GM12878 (cell line): ENCODE measurements at regions not wholly inside any gene's neighbourhood (a gene's known extent, or its start where the extent isn't known, plus 50 kb on each side); places are given as distances from the start of the nearest gene placed in this dataset.

Source experiments
- ATAC-seq: fragments of 200-7000 bp; cut with Tn5 transposase; 3 replicates; pipeline ENCODE4 v1.9.1; 2020; ENCODE audit warnings: mild to moderate bottlenecking, moderate library complexity
- BruUV-seq: library from RNA; stranded (reverse); fragments of 400-500 nt; replicated peaks from 2 replicates; lab custom pipeline; 2021; lab: Mats Ljungman, UMichigan
- CTCF ChIA-PET: fragments of 300-600 bp; sonication (Branson Sonifier 250); formaldehyde crosslinking; extraction: SDS; loops from one replicate; lab custom pipeline; 2021; ENCODE audit warnings: inconsistent platforms; lab: Yijun Ruan, JAX
- POLR2A ChIA-PET: fragments of 350-600 bp; formaldehyde crosslinking; extraction: SDS; loops from one replicate; lab custom pipeline; 2021; ENCODE audit warnings: inconsistent platforms; lab: Charles Lee
- RAD21 ChIA-PET: fragments of 300-600 bp; sonication (Branson Sonifier 250); formaldehyde crosslinking; loops from one replicate; lab custom pipeline; 2023; ENCODE audit warnings: antibody characterized with exemption; ENCODE audit not compliant: unreplicated experiment; lab: Charles Lee
- SMC1A ChIA-PET: fragments of 300-600 bp; sonication (Branson Sonifier 250); formaldehyde crosslinking; loops from one replicate; lab custom pipeline; 2023; ENCODE audit not compliant: unreplicated experiment, uncharacterized antibody; lab: Charles Lee
- DNase-seq: peaks from one replicate; pipeline ENCODE4 v3.0.0-alpha.2; 2011; ENCODE audit warnings: low read depth, low spot score
- FAIRE-seq: peaks from 3 replicates; lab custom pipeline; 2011; peaks lifted over from hg19 to GRCh38; lab: Jason Lieb, UNC
- H2AFZ ChIP-seq: 2 replicates; pipeline ENCODE4 v1.6.0; 2011; ENCODE audit warnings: low read depth, low read length, control low read depth; ENCODE audit not compliant: control insufficient read depth
- H3K27ac ChIP-seq: 2 replicates; pipeline ENCODE4 v1.5.1; 2011; ENCODE audit warnings: control low read depth; ENCODE audit not compliant: control insufficient read depth, insufficient read depth
- H3K27me3 ChIP-seq, 2 experiments: replicated peaks in 1 of 2; 2 replicates each; pipeline versions ENCODE4 v1.6.0 to v1.6.1; 2011; ENCODE audit warnings: low read length in 1 of 2; ENCODE audit not compliant: control insufficient read depth in 2 of 2, insufficient read depth in 2 of 2
- H3K36me3 ChIP-seq, 2 experiments: 2 replicates each; pipeline ENCODE4 v1.5.1; 2011; ENCODE audit warnings: low read length in 1 of 2; ENCODE audit not compliant: control insufficient read depth in 2 of 2, insufficient read depth in 2 of 2
- H3K4me1 ChIP-seq: 2 replicates; pipeline ENCODE4 v1.6.1; 2011; ENCODE audit warnings: mild to moderate bottlenecking, low read length, moderate library complexity, mixed read lengths; ENCODE audit not compliant: control insufficient read depth, insufficient read depth
- H3K4me2 ChIP-seq: 2 replicates; pipeline ENCODE4 v1.6.0; 2011; ENCODE audit warnings: control low read depth; ENCODE audit not compliant: control insufficient read depth, insufficient read depth
- H3K4me3 ChIP-seq: fragments of 200-600 bp; sonication (generic); 2 replicates; pipeline ENCODE4 v1.5.1; 2016
- H3K79me2 ChIP-seq: 2 replicates; pipeline ENCODE4 v1.6.0; 2011; ENCODE audit warnings: low read length; ENCODE audit not compliant: control insufficient read depth, insufficient read depth
- H3K9ac ChIP-seq: 2 replicates; pipeline ENCODE4 v1.8.0; 2011; ENCODE audit warnings: low read length, control low read depth, mixed read lengths; ENCODE audit not compliant: control insufficient read depth, insufficient read depth
- H3K9me3 ChIP-seq: replicated peaks from 3 replicates; pipeline ENCODE4 v1.5.1; 2011; ENCODE audit warnings: mild to moderate bottlenecking, low read length; ENCODE audit not compliant: control insufficient read depth, insufficient read depth
- H4K20me1 ChIP-seq: 2 replicates; pipeline ENCODE4 v1.6.0; 2011; ENCODE audit not compliant: control insufficient read depth, insufficient read depth
- BCL11A ChIP-seq: IDR thresholded peaks from 2 replicates; pipeline ENCODE4 v1.6.1; 2011; ENCODE audit warnings: low read depth, low read length
- MXI1 ChIP-seq: fragments of 150-350 bp; IDR thresholded peaks from 2 replicates; pipeline ENCODE4 v1.6.1; 2011; ENCODE audit warnings: low read depth, mild to moderate bottlenecking, inconsistent platforms, low read length, improper control_type of control experiment
- MYB ChIP-seq: fragments of 150-350 bp; IDR thresholded peaks from 2 replicates; pipeline ENCODE4 v1.6.1; 2014; ENCODE audit warnings: mild to moderate bottlenecking, low read depth, low read length, borderline replicate concordance
- RFX5 ChIP-seq: IDR thresholded peaks from 2 replicates; pipeline ENCODE4 v1.6.1; 2011; ENCODE audit warnings: low read depth, low read length, improper control_type of control experiment
- RUNX3 ChIP-seq: IDR thresholded peaks from 2 replicates; pipeline ENCODE4 v1.6.1; 2012; ENCODE audit warnings: low read length, inconsistent platforms
- STAT1 ChIP-seq: fragments of 450-650 bp; conservative IDR thresholded peaks from 2 replicates; pipeline ENCODE4 v1.6.1; 2014; ENCODE audit warnings: antibody characterized with exemption, mild to moderate bottlenecking
- ZSCAN29 ChIP-seq: fragments of 450-650 bp; IDR thresholded peaks from 2 replicates; pipeline ENCODE4 v1.6.1; 2017; ENCODE audit warnings: mild to moderate bottlenecking, moderate library complexity
- WGBS: methylation state at CpG from one replicate; pipeline ENCODE4 v1.1.6; 2016; ENCODE audit warnings: low lambda C conversion rate; ENCODE audit not compliant: insufficient replicate concordance, insufficient coverage; ENCODE audit errors: missing lambda C conversion rate; 5-methylcytosine and 5-hydroxymethylcytosine counted together
- in situ Hi-C: fragments of 300-500 bp; cut with MboI; formaldehyde crosslinking; loops from 9 replicates; pipeline ENCODE4 v1.14.3; 2018; ENCODE audit warnings: mixed read lengths
- intact Hi-C: fragments of 100-400 bp; cut with micrococcal nuclease; formaldehyde crosslinking; loops from one replicate; pipeline ENCODE4 v1.14.2; 2022; ENCODE audit not compliant: unreplicated experiment
- TF ChIP-seq, protein P1 (sequence below): fragments of 450-650 bp; IDR thresholded peaks from 2 replicates; pipeline ENCODE4 v1.6.1; 2014; ENCODE audit warnings: mild to moderate bottlenecking
- TF ChIP-seq, protein P2 (sequence below): fragments of 450-650 bp; formaldehyde crosslinking; IDR thresholded peaks from 2 replicates; pipeline ENCODE4 v1.5.0; 2022; ENCODE audit warnings: mild to moderate bottlenecking, missing genetic modification characterization
- TF ChIP-seq, protein P3 (sequence below): fragments of 450-650 bp; IDR thresholded peaks from 2 replicates; pipeline ENCODE4 v1.6.1; 2017; ENCODE audit warnings: mild to moderate bottlenecking, low read depth, inconsistent platforms; ENCODE audit not compliant: poor library complexity, severe bottlenecking
- TF ChIP-seq, protein P4 (sequence below): fragments of 450-650 bp; IDR thresholded peaks from 2 replicates; pipeline ENCODE4 v1.6.1; 2018; ENCODE audit warnings: borderline replicate concordance, mild to moderate bottlenecking; ENCODE audit not compliant: partially characterized antibody

DNA sequence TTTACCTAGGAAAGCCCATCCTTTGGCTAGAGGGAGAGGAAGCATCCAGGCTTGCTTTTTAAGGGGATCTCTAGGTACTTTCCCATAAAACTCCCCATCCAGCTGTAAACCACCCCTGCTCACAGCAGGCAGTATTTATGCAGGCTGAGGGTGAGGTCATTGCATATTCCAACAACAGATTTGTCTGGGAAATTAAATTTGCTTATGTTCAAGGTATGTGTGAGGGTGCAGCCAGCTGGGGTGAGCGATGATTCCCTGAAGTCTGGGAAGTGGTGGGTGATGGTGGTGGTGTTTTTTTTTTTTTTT lies 96.3 kb upstream of the C1QTNF9B start:
- Histone ChIP-seq H3K79me2 (no peaks in the 10 kb centered on the region), H3K27ac (no peak overlapping the region)
- intact Hi-C loops = no loop called here
- TF ChIP-seq MXI1 = no peak
- no peak for TF ChIP-seq MYB
- TF ChIP-seq, protein P1, sequence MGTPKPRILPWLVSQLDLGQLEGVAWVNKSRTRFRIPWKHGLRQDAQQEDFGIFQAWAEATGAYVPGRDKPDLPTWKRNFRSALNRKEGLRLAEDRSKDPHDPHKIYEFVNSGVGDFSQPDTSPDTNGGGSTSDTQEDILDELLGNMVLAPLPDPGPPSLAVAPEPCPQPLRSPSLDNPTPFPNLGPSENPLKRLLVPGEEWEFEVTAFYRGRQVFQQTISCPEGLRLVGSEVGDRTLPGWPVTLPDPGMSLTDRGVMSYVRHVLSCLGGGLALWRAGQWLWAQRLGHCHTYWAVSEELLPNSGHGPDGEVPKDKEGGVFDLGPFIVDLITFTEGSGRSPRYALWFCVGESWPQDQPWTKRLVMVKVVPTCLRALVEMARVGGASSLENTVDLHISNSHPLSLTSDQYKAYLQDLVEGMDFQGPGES = no peak
- TF ChIP-seq, protein P2, sequence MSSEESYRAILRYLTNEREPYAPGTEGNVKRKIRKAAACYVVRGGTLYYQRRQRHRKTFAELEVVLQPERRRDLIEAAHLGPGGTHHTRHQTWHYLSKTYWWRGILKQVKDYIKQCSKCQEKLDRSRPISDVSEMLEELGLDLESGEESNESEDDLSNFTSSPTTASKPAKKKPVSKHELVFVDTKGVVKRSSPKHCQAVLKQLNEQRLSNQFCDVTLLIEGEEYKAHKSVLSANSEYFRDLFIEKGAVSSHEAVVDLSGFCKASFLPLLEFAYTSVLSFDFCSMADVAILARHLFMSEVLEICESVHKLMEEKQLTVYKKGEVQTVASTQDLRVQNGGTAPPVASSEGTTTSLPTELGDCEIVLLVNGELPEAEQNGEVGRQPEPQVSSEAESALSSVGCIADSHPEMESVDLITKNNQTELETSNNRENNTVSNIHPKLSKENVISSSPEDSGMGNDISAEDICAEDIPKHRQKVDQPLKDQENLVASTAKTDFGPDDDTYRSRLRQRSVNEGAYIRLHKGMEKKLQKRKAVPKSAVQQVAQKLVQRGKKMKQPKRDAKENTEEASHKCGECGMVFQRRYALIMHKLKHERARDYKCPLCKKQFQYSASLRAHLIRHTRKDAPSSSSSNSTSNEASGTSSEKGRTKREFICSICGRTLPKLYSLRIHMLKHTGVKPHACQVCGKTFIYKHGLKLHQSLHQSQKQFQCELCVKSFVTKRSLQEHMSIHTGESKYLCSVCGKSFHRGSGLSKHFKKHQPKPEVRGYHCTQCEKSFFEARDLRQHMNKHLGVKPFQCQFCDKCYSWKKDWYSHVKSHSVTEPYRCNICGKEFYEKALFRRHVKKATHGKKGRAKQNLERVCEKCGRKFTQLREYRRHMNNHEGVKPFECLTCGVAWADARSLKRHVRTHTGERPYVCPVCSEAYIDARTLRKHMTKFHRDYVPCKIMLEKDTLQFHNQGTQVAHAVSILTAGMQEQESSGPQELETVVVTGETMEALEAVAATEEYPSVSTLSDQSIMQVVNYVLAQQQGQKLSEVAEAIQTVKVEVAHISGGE (CRISPR knock-in tag) = no peak
- TF ChIP-seq, protein P3, sequence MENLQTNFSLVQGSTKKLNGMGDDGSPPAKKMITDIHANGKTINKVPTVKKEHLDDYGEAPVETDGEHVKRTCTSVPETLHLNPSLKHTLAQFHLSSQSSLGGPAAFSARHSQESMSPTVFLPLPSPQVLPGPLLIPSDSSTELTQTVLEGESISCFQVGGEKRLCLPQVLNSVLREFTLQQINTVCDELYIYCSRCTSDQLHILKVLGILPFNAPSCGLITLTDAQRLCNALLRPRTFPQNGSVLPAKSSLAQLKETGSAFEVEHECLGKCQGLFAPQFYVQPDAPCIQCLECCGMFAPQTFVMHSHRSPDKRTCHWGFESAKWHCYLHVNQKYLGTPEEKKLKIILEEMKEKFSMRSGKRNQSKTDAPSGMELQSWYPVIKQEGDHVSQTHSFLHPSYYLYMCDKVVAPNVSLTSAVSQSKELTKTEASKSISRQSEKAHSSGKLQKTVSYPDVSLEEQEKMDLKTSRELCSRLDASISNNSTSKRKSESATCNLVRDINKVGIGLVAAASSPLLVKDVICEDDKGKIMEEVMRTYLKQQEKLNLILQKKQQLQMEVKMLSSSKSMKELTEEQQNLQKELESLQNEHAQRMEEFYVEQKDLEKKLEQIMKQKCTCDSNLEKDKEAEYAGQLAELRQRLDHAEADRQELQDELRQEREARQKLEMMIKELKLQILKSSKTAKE = no peak
- TF ChIP-seq, protein P4, sequence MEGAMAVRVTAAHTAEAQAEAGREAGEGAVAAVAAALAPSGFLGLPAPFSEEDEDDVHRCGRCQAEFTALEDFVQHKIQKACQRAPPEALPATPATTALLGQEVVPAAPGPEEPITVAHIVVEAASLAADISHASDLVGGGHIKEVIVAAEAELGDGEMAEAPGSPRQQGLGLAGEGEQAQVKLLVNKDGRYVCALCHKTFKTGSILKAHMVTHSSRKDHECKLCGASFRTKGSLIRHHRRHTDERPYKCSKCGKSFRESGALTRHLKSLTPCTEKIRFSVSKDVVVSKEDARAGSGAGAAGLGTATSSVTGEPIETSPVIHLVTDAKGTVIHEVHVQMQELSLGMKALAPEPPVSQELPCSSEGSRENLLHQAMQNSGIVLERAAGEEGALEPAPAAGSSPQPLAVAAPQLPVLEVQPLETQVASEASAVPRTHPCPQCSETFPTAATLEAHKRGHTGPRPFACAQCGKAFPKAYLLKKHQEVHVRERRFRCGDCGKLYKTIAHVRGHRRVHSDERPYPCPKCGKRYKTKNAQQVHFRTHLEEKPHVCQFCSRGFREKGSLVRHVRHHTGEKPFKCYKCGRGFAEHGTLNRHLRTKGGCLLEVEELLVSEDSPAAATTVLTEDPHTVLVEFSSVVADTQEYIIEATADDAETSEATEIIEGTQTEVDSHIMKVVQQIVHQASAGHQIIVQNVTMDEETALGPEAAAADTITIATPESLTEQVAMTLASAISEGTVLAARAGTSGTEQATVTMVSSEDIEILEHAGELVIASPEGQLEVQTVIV = no peak
- TF ChIP-seq BCL11A = no peak
- no peak for TF ChIP-seq STAT1
- TF ChIP-seq RUNX3 = 0 out of 2 replicates have a peak, but pooled peaks have one; percentile 31
- no peak for TF ChIP-seq ZSCAN29
- no peak for TF ChIP-seq RFX5

More for the DNA sequence above, 96.3 kb upstream of the C1QTNF9B start:
- ATAC-seq = peak; percentile 72
- no peak overlapping the region for H3K4me3 ChIP-seq
- no peaks in the 10 kb centered on the region for H3K27me3 ChIP-seq
- 38% methylated on average over 1 of the region's 1 CpG for WGBS
- ChIA-PET CTCF (interaction anchor here (1.1 to 2.0 kb wide), 4 partner anchors 11 to 33 kb away, joined by 3 to 6 read pairs (median 4); no protein-coding TSS in a partner anchor), RAD21 (interaction anchor here (0.9 to 2.5 kb wide), 2 partner anchors 12 to 235 kb away, joined by 3 to 17 read pairs; no protein-coding TSS in a partner anchor), SMC1A (interaction anchor here (1.1 to 3.8 kb wide), 3 partner anchors 12 to 30 kb away, joined by 3 to 26 read pairs (median 4); no protein-coding TSS in a partner anchor), POLR2A (interaction anchor here (1.1 to 1.2 kb wide), 2 partner anchors 14 to 32 kb away, joined by 3 read pairs; no protein-coding TSS in a partner anchor)
- DNase-seq = no peak
- no peak for FAIRE-seq
- no peak overlapping the region for H2AFZ ChIP-seq
- H3K4me2 ChIP-seq = no peak overlapping the region
- no peak overlapping the region for H3K9ac ChIP-seq
- no peaks in the 10 kb centered on the region for H3K36me3 ChIP-seq
- H3K4me1 ChIP-seq = peaks cover 3% of the 10 kb centered on the region; the same call in 1 of the 2 replicates
- no peaks in the 10 kb centered on the region; the same call in 2 of the 3 replicates for H3K9me3 ChIP-seq
- H4K20me1 ChIP-seq = no peaks in the 10 kb centered on the region
- in situ Hi-C loops = no loop called here
- no TSS peak for BruUV-seq
